ENCODE measurements at regions not wholly inside any gene's neighbourhood (a gene's known extent, or its start where the extent isn't known, plus 50 kb on each side); places are given as distances from the start of the nearest gene placed in this dataset.

DNA sequence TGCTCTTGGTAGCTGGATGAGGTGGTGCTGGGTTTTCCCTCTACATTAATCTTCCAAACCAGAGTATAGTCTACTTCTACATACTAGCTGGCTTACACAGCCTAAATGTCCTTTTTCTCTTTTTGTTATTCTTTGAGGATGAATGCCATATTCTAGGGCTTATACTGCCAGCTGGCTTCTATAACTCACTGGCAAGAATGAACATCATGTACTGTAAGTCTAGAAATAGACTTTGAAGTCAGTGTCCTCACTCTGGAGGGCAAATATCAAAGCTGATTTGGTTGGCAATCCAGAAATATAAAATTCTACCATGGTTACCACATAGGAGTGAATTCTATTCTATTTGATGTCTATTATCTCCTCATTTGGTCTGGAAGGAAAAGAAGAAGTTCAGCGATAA, 251.7 kb upstream of the TYRP1 start:
- Histone ChIP-seq H3K27me3 (ENCODE audit: control insufficient read depth, insufficient read depth, low read length) (no peaks in the 10 kb centered on the region), H3K36me3 (ENCODE audit: control insufficient read depth, insufficient read depth, low read length) (no peaks in the 10 kb centered on the region), H3K27ac (ENCODE audit: low read length) (no peak overlapping the region), H3K4me1 (ENCODE audit: control insufficient read depth, insufficient read depth, low read length) (no peaks in the 10 kb centered on the region), H3K4me3 (ENCODE audit: low read length) (no peak overlapping the region), H3K9me3 (ENCODE audit: control insufficient read depth, insufficient read depth, low read length) (peaks cover 5% of the 10 kb centered on the region)
- TF ChIP-seq, protein P1, sequence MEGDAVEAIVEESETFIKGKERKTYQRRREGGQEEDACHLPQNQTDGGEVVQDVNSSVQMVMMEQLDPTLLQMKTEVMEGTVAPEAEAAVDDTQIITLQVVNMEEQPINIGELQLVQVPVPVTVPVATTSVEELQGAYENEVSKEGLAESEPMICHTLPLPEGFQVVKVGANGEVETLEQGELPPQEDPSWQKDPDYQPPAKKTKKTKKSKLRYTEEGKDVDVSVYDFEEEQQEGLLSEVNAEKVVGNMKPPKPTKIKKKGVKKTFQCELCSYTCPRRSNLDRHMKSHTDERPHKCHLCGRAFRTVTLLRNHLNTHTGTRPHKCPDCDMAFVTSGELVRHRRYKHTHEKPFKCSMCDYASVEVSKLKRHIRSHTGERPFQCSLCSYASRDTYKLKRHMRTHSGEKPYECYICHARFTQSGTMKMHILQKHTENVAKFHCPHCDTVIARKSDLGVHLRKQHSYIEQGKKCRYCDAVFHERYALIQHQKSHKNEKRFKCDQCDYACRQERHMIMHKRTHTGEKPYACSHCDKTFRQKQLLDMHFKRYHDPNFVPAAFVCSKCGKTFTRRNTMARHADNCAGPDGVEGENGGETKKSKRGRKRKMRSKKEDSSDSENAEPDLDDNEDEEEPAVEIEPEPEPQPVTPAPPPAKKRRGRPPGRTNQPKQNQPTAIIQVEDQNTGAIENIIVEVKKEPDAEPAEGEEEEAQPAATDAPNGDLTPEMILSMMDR (IDR thresholded peaks at IDR 0.05) = no peak
- Mint-ChIP-seq H3K4me3 (no peak overlapping the region), H3K27me3 (ENCODE audit: low read depth in 2 of 2) (no peaks in the 10 kb centered on the region), H3K9me3 (peaks cover 15 to 17% of the 10 kb centered on the region in 2 donors), H3K36me3 (no peaks in the 10 kb centered on the region), H3K4me1 (no peaks in the 10 kb centered on the region), H3K27ac (no peak overlapping the region)
- WGBS (ENCODE audit: insufficient coverage) = no CpG with 5 or more reads among the region's 1 CpG
- ATAC-seq (no peak), DNase-seq (no peak)
- intact Hi-C loops (cut with micrococcal nuclease) = no loop called here

DNA sequence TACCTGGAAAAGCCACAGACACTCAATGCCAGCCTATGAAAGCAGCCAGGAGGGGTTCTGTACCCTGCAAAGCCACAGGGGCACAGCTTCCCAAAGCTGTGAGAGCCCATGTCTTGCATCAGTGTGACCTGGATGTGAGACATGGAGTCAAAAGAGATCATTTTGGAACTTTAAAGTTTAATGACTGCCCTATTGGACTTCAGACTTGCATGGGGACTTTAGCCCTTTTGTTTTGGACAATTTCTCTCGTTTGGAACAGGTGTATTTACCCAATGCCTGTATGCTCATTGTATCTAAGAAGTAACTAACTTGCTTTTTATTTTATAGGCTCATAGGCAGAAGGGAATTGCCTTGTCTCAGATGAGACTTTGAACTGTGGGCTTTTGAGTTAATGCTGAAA, 244.9 kb upstream of the TYRP1 start:
- no peaks in the 10 kb centered on the region for H3K36me3 ChIP-seq (ENCODE audit: control insufficient read depth, insufficient read depth, low read length)
- H3K27me3 ChIP-seq (ENCODE audit: control insufficient read depth, insufficient read depth, low read length) = no peaks in the 10 kb centered on the region
- no peak overlapping the region for H3K4me3 ChIP-seq (ENCODE audit: low read length)
- 67% methylated on average over 1 of the region's 1 CpG for WGBS (ENCODE audit: insufficient coverage)
- H3K4me3 Mint-ChIP-seq = no peak overlapping the region
- DNase-seq = no peak
- peaks cover 16% of the 10 kb centered on the region in 2 donors for H3K9me3 Mint-ChIP-seq
- peaks cover 4% of the 10 kb centered on the region for H3K9me3 ChIP-seq (ENCODE audit: control insufficient read depth, insufficient read depth, low read length)
- TF ChIP-seq, protein P1 (IDR thresholded peaks at IDR 0.05) = no peak
- ATAC-seq = no peak
- H3K27ac Mint-ChIP-seq = no peak overlapping the region
- no peaks in the 10 kb centered on the region for H3K27me3 Mint-ChIP-seq (ENCODE audit: low read depth in 2 of 2)
- H3K4me1 Mint-ChIP-seq = no peaks in the 10 kb centered on the region
- H3K4me1 ChIP-seq (ENCODE audit: control insufficient read depth, insufficient read depth, low read length) = no peaks in the 10 kb centered on the region
- peaks cover 7% of the 10 kb centered on the region for H3K36me3 Mint-ChIP-seq
- intact Hi-C loops (cut with micrococcal nuclease) = no loop called here
- no peak overlapping the region for H3K27ac ChIP-seq (ENCODE audit: low read length)

DNA sequence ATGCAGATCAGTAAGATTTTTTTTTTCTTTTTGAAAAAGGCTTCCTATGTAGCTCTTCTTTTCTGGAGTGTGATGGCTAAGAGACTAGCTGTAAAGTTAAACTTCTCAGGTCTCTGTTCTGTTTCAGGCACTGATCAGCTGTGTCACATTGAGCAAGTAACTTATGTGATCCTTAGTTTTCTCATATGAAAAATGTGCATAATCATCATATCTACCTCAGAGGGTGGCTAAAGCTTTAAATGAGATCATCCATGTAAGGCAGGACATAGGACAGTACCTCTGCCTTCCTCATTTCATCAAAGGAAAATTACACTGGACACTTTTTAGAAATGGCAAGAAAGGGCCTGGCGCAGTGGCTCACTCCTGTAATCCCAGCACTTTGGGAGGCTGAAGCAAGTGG, 235.9 kb upstream of the TYRP1 start:
- Mint-ChIP-seq H3K27ac (no peak overlapping the region), H3K36me3 (no peaks in the 10 kb centered on the region), H3K4me3 (no peak overlapping the region), H3K9me3 (peaks cover 16 to 18% of the 10 kb centered on the region in 2 donors), H3K27me3 (ENCODE audit: low read depth in 2 of 2) (no peaks in the 10 kb centered on the region), H3K4me1 (no peaks in the 10 kb centered on the region)
- 100% methylated on average over 1 of the region's 1 CpG for WGBS (ENCODE audit: insufficient coverage)
- DNase-seq (no peak), ATAC-seq (no peak)
- Histone ChIP-seq H3K36me3 (ENCODE audit: control insufficient read depth, insufficient read depth, low read length) (no peaks in the 10 kb centered on the region), H3K27me3 (ENCODE audit: control insufficient read depth, insufficient read depth, low read length) (no peaks in the 10 kb centered on the region), H3K4me3 (ENCODE audit: low read length) (no peak overlapping the region), H3K27ac (ENCODE audit: low read length) (no peak overlapping the region), H3K4me1 (ENCODE audit: control insufficient read depth, insufficient read depth, low read length) (no peaks in the 10 kb centered on the region), H3K9me3 (ENCODE audit: control insufficient read depth, insufficient read depth, low read length) (peaks cover 4% of the 10 kb centered on the region)
- TF ChIP-seq, protein P1 (IDR thresholded peaks at IDR 0.05) = no peak
- intact Hi-C loops (cut with micrococcal nuclease) = no loop called here

DNA sequence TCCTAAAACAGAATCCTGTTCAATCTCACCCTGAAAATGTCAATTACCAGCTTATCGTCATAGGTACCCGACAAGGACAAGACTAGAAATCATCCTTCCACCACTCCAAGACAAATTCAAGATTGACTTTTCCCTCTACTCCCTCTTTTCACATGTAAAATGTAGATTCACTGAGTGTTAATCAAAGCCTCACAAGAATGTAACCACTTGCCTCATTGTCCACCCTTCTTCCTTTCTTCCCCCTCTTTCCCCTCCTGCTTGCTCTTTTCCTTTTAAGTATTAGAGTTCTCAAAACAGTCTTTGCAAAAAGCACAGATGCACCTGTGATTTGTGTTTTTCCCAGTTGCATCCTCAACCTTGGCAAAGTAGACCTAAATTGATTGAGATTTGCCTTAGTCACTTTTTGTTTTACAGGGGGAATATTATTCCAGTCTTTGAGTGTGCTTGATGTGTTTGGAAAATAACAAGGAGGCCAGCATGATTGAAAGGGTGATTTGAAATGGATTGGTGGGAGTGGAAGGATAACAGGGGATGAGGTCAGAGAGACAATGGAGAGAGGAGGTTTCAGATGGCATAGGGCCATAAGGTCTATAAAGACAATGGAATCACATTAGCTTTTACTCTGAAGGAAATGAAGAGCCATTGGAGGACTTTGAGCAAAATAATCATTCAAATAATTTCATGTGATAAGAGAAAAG, 231.3 kb upstream of the TYRP1 start:
- peaks cover 10 to 11% of the 10 kb centered on the region in 2 donors for H3K9me3 Mint-ChIP-seq
- no peaks in the 10 kb centered on the region for H3K27me3 Mint-ChIP-seq (ENCODE audit: low read depth in 2 of 2)
- H3K4me1 Mint-ChIP-seq = no peaks in the 10 kb centered on the region
- H3K27ac ChIP-seq (ENCODE audit: low read length) = no peak overlapping the region
- intact Hi-C loops (cut with micrococcal nuclease) = no loop called here
- DNase-seq (no peak), ATAC-seq (no peak)
- TF ChIP-seq, protein P1 (IDR thresholded peaks at IDR 0.05) = no peak
- 85% methylated on average over 2 of the region's 2 CpGs for WGBS (ENCODE audit: insufficient coverage)
- H3K4me3 Mint-ChIP-seq = no peak overlapping the region
- H3K36me3 Mint-ChIP-seq = no peaks in the 10 kb centered on the region
- H3K36me3 ChIP-seq (ENCODE audit: control insufficient read depth, insufficient read depth, low read length) = no peaks in the 10 kb centered on the region
- no peaks in the 10 kb centered on the region for H3K4me1 ChIP-seq (ENCODE audit: control insufficient read depth, insufficient read depth, low read length)
- H3K27ac Mint-ChIP-seq = no peak overlapping the region
- H3K4me3 ChIP-seq (ENCODE audit: low read length) = no peak overlapping the region
- no peaks in the 10 kb centered on the region for H3K9me3 ChIP-seq (ENCODE audit: control insufficient read depth, insufficient read depth, low read length)
- no peaks in the 10 kb centered on the region for H3K27me3 ChIP-seq (ENCODE audit: control insufficient read depth, insufficient read depth, low read length)
